SK-MEL-5 (cell line): ENCODE measurements at regions not wholly inside any gene's neighbourhood (a gene's known extent, or its start where the extent isn't known, plus 50 kb on each side); places are given as distances from the start of the nearest gene placed in this dataset.
"Not testable (repeated sequence)": the region's sequence is repeated elsewhere in the genome, so short reads cannot be mapped to it uniquely, and the experiment has no call there.

Experiments
- DNase-seq: peaks from one replicate; pipeline ENCODE4 v3.0.0-alpha.2; 2016; ENCODE audit warnings: low read depth, low spot score
- in situ Hi-C: cut with HindIII; loops from 2 replicates; pipeline ENCODE4 v1.10.0; 2016; ENCODE audit warnings: low sequenced_read_pairs, high pct_unique_total_duplicates, low pct_unique_long_range_greater_than_20kb

DNA sequence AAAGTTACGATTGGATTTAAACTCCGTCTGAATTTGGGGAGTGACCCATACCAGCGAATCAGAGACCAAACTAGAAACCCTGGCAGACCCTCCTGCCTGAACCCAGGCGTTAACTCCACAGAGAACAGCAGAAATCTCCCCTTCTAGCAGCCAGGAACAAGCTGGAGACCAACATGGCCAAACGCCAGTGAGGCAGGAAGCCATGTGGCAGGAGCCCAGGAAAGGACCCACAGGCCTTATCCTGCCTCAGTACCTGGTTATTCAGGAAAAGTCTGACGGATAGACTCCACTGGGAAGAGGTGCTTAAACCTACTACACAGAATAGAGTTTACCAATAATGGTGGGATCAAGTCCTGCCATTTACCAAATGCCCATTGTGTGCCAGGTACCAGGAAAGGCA is 106.6 kb downstream of the TRIM69 start:
- in situ Hi-C loops, result not testable (repeated sequence)

GRCh38 chr15:44844936-44845335 is 108.6 kb downstream of the TRIM69 start:
- in situ Hi-C loops, DNase-seq: not testable (repeated sequence)

More for the DNA sequence above, 106.6 kb downstream of the TRIM69 start:
- DNase-seq, result not testable (repeated sequence)

DNA sequence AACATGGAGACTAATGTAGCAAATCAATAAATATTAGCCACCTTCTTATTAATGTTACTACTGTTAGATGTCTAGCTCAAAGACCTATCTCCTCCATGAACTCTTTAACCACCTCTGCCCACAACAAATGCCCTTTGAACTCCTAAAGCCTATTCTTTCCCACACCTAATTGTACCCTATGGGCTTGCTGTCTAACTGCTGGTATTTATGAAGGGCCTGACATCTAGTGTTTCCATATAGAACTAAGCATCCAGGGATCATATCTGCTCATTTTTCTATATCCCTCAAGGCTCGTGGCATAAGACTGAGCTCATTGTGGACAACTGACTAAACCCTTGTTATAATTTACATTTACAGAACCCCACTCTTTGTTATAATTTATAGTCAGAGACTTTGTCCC is 109.8 kb downstream of the TRIM69 start:
- in situ Hi-C loops, result not testable (repeated sequence)

DNA sequence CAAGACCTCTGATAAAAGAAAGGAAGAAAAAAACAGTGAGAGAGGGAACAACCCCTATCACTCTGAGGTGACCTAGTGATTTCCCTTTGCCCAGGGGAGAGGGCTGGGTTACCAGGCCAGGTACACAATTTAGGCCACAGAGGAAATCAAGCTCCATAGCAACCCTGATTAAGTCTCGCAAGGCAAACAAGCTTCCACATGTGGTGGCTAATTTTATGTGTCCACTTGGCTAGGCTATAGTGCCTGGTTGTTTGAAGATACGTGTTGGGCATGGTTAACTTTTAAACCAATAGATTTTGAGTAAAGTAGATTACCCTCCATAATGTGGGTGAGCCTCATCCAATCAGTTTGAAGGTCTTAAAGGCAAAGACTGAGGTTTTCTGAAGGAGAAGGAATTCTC is 108.9 kb upstream of the TERB2 start:
- DNase-seq, in situ Hi-C loops: not testable (repeated sequence)

More for the DNA sequence above, 109.8 kb downstream of the TRIM69 start:
- not testable (repeated sequence) for DNase-seq

GRCh38 chr15:44848859-44849258 is 107.6 kb upstream of the TERB2 start:
- in situ Hi-C loops, result not testable (repeated sequence)
- DNase-seq, result peak; percentile 49

GRCh38 chr15:44849701-44850403 is 106.6 kb upstream of the TERB2 start:
- DNase-seq, in situ Hi-C loops: not testable (repeated sequence)

DNA sequence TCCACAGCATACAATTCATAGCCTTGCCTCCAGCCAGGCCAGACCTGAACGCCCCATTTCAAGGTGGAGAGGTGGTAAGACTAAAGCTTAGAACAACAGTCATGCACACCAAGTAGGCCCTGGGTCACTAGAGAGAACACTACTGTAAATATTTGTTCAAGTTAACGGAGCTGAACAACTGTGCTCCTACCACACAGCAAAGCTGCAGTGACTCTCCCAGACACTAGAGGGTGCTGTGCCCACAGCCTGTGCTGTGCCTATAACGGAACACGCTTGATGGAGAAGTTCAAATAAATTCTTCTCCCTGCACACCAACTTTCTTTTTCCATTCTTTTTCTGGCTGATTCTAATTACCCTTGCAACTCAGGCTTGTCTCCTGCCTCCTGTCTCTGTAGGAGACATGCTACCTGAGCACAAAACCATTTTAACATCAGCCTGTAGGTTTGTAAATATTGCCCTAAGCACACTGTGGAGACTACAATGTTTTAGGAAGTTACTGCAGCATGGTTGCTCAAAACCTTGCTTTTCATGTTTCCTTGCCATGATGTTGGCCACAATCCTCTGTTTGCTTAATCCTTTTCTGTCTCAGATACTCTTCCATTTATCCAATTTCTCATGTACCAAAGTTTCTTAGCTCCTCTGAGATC is 103.1 kb upstream of the TERB2 start:
- DNase-seq, result peak; percentile 73
- in situ Hi-C loops, result not testable (repeated sequence)

- in situ Hi-C loops, DNase-seq: not testable (repeated sequence)
These were observed 101.8 kb upstream of the TERB2 start for GRCh38 chr15:44854696-44855095.

DNA sequence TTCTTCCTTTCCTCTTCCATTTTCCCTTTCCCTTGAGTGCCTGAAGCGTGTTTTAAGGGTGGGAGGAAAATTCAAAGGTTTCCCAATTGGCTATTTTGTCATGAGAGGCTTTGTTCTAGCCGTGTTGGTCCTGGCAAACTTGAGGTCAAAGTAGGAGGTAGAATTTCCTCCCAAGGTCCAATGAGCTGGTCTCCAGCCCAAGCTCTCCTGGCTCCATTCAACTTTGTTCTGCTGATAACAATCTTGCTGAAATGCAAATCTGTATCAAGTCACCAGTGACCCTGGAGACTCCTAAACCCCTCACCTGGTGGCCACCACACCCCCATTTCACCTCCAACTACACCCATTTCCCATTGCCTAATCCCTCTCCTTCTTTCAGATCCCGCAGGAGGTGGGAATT is 100.2 kb upstream of the TERB2 start:
- in situ Hi-C loops, DNase-seq: not testable (repeated sequence)

DNA sequence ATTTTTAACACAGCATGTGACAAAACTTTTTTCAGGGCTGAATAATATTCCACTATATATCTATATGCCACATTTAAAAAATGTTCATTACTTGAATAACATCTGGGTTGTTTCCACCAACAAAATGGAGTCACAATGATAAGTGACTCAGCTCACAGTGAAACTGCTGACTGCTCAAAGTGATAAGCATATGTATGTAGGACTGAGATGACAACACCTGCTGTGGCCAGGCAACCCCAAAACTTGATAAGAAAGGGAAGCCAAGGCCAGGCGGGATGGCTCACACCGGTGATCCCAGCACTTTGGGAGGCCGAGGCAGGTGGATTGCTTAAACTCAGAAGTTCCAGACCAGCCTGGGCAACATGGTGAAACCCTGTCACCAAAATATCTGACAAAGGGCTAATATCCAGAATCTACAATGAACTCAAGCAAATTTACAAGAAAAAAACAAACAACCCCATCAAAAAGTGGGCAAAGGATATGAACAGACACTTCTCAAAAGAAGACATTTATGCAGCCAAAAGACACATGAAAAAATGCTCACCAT is 99.2 kb upstream of the TERB2 start:
- DNase-seq, in situ Hi-C loops: not testable (repeated sequence)

DNA sequence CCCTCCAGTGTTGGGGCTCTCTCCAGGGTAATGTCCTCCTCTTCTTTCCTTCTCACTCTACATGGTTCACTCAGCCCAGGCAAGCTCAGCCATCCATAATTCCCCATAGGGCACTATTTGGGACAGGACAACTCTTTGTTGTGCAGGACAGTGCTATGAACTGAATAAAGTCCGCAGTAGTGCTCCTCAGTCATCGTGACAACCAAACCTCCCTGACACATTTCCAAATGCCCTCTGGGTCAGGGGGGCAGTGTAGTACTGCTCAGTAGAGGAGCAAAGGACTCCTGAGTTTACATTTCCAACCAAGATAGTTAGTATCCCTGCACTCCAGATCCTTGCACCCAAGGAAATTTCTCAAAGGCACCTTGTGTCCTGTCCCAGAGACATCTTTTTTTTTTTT is 97.4 kb upstream of the TERB2 start:
- in situ Hi-C loops, DNase-seq: not testable (repeated sequence)

DNA sequence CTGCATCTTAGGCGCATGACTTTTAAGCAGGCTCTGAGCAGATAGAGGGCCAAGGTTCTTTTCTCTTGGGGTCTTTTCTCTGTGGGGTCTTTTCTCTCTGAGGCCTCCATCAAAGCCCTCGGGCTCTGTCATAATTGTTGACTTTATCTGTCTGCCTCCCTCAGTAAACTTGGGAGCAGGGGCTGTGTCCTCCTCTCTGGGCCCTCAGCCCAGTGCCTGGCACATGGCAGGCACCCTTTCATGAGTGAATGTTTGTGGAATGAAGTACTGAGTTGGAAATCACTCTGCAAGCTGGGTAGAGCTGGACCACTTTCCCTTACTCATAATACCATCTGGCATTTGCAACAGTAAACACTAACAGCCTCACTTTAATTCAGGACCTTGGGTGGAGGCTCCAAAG is 96.3 kb upstream of the TERB2 start:
- in situ Hi-C loops, DNase-seq: not testable (repeated sequence)

DNA sequence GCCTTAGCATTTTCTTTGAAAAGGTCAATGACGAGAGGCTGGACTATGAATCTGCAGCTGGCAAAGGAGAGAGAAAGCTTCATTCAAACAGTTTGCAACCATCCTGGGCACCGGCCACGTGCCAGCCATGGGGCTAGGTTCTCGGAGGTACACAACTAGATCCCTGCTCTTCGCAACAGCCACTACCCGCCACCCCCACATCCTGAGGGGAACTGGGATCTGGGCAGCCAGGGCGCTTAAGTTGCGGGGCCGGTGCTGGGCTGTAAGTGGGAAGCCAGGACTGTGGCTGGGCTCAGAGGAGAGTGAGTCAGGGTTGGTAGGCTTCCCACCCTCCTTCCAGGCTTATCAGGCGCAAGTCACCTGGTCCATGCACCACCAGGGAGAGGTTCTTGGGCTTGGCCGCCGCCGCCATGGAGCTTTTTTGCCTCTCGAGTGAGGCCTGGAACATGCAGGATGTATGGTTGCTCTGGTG is 95.0 kb upstream of the TERB2 start:
- DNase-seq, result no peak
- in situ Hi-C loops, result no loop called here

DNA sequence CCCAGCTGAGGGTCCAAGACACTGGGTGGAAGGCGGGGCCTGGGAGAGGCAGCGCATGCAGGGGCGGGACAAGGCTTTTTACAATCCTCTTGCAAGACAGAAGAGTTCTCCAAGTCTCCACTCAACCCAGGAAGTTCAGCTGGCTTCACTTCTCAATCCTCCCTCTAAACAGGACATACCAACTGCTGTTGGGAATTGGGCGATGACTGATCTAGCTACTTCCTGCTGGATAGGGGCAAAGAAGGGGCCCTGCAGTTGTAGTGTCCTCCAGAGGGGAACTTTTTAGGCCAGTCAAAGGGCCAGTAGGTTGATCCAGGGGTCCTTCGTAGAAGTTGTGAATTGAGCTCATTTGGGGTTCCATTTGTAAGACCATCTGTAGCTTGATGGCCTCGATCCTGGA is 94.6 kb upstream of the TERB2 start:
- in situ Hi-C loops, result no loop called here
- no peak for DNase-seq

DNA sequence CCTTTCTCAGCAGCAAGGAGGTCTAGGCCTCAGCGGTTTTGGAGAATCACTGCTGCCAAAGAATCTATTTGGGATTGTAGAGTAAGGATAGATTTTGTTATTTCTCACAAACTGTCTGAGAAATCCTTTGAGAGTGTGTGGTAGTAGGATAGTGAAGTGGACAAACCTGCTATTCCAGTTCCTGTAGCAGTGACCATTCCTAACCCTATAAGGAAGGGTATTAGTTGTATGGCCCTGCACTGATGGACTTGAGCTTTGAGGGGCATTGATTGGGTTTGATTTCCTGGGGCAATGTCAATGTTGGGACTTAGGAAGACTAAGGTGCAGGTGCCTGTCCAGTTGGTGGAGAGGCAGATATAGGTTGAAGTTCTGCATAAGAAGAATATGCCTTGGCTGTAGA is 93.6 kb upstream of the TERB2 start:
- DNase-seq, in situ Hi-C loops: not testable (repeated sequence)

DNA sequence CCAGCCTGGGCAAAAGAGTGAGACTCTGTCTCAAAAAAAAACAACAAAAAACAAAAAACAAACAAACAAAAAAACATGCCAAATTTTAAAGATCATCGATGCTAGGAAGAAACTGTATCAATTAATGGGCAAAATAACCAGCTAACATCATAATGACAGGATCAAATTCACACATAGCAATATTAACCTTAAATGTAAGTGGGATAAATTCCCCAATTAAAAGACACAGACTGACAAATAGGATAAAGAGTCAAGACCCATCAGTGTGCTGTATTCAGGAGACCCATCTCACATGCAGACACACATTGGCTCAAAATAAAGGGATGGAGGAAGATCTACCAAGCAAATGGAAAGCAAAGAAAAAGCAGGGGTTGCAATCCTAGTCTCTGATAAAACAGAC is 88.4 kb upstream of the TERB2 start:
- in situ Hi-C loops, result not testable (repeated sequence)

DNA sequence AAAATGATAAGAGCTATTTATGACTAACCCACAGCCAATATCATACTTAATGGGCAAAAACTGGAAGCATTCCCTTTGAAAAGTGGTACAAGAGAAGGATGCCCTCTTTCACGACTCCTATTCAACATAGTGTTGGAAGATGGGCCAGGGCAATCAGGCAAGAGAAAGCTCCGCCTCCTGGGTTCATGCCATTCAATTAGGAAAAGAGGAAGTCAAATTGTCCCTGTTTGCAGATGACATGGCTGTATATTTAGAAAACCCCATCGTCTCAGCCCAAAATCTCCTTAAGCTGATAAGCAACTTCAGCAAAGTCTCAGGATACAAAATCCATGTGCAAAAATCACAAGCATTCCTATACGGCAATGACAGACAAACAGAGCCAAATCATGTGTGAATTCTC is 86.4 kb upstream of the TERB2 start:
- in situ Hi-C loops, DNase-seq: not testable (repeated sequence)

More for the DNA sequence above, 88.4 kb upstream of the TERB2 start:
- DNase-seq, result not testable (repeated sequence)

- DNase-seq, result no peak
- in situ Hi-C loops, result no loop called here
These were observed 83.4 kb upstream of the TERB2 start for GRCh38 chr15:44873103-44873502.

GRCh38 chr15:44879066-44879465 is 77.4 kb upstream of the TERB2 start:
- in situ Hi-C loops, result no loop called here
- DNase-seq, result no peak
